Panc1 (cell line): ENCODE measurements at regions not wholly inside any gene's neighbourhood (a gene's known extent, or its start where the extent isn't known, plus 50 kb on each side); places are given as distances from the start of the nearest gene placed in this dataset.

Source experiments
- ATAC-seq: fragments of 200-7000 bp; cut with Tn5 transposase; 2 replicates; pipeline ENCODE4 v1.9.1; 2020; ENCODE audit warnings: mild to moderate bottlenecking, moderate library complexity
- BruUV-seq: library from RNA; stranded (reverse); fragments of 400-500 nt; replicated peaks from 2 replicates; lab custom pipeline; 2021; lab: Mats Ljungman, UMichigan
- CTCF ChIA-PET: fragments of 300-600 bp; sonication (Branson Sonifier 250); formaldehyde crosslinking; loops from one replicate; lab custom pipeline; 2022; ENCODE audit warnings: antibody characterized with exemption; lab: Charles Lee
- POLR2A ChIA-PET: fragments of 300-600 bp; sonication (Branson Sonifier 250); formaldehyde crosslinking; loops from one replicate; lab custom pipeline; 2022; ENCODE audit warnings: antibody characterized with exemption; lab: Charles Lee
- DNase-seq: peaks from one replicate; pipeline ENCODE4 v3.0.0-alpha.2; 2010; ENCODE audit warnings: low read depth, low spot score
- H3K27ac ChIP-seq: 2 replicates; pipeline ENCODE4 v1.5.1; 2011; ENCODE audit warnings: mild to moderate bottlenecking, low read length, inconsistent platforms
- H3K27me3 ChIP-seq: fragments of 200-500 bp; sonication (Bioruptor generic); 2 replicates; pipeline ENCODE4 v1.6.0; 2014; ENCODE audit warnings: low read length, inconsistent platforms; ENCODE audit not compliant: control insufficient read depth, insufficient read depth
- H3K36me3 ChIP-seq: fragments of 200-500 bp; sonication (Bioruptor generic); 2 replicates; pipeline ENCODE4 v1.5.1; 2014; ENCODE audit warnings: inconsistent platforms, mild to moderate bottlenecking, low read length, moderate library complexity; ENCODE audit not compliant: control insufficient read depth, insufficient read depth
- H3K4me1 ChIP-seq: 2 replicates; pipeline ENCODE4 v1.5.1; 2011; ENCODE audit warnings: inconsistent platforms, mild to moderate bottlenecking, low read length, moderate library complexity; ENCODE audit not compliant: control insufficient read depth, insufficient read depth
- H3K4me3 ChIP-seq, 2 experiments: 2 replicates each; pipeline ENCODE4 v1.5.1; 2011 to 2012; ENCODE audit warnings: low read depth in 2 of 2, low read length in 2 of 2, mild to moderate bottlenecking in 2 of 2, inconsistent platforms in 1 of 2, moderate library complexity in 1 of 2
- H3K9me3 ChIP-seq: fragments of 200-500 bp; sonication (Bioruptor generic); 2 replicates; pipeline ENCODE4 v1.5.1; 2014; ENCODE audit warnings: low read depth, mild to moderate bottlenecking, inconsistent platforms, low read length, moderate library complexity; ENCODE audit not compliant: control insufficient read depth, insufficient read depth
- POLR2AphosphoS5 ChIP-seq: IDR thresholded peaks from 2 replicates; pipeline ENCODE4 v1.6.1; 2012; ENCODE audit warnings: mild to moderate bottlenecking, low read depth, low read length, moderate library complexity
- SIN3A ChIP-seq: IDR thresholded peaks from 2 replicates; pipeline ENCODE4 v1.6.1; 2012; ENCODE audit warnings: low read depth, mild to moderate bottlenecking, low read length, moderate library complexity, borderline replicate concordance; ENCODE audit not compliant: insufficient read depth
- TCF7L2 ChIP-seq: IDR thresholded peaks from 2 replicates; pipeline ENCODE4 v1.6.1; 2011; ENCODE audit warnings: mild to moderate bottlenecking, low read depth, low read length, inconsistent platforms
- in situ Hi-C: cut with HindIII; loops from 2 replicates; pipeline ENCODE4 v1.10.0; 2016; ENCODE audit warnings: low sequenced_read_pairs, low pct_unique_long_range_greater_than_20kb
- intact Hi-C: fragments of 100-400 bp; cut with micrococcal nuclease; formaldehyde crosslinking; loops from one replicate; pipeline ENCODE4 v1.10.0; 2022; ENCODE audit not compliant: unreplicated experiment
- TF ChIP-seq, protein P1 (sequence below): fragments of 450-650 bp; IDR thresholded peaks from 2 replicates; pipeline ENCODE4 v1.5.1; 2017; ENCODE audit warnings: mild to moderate bottlenecking
- TF ChIP-seq, protein P2 (sequence below), 2 experiments: IDR thresholded peaks; 2 replicates each; pipeline ENCODE4 v1.6.1; 2011 to 2012; ENCODE audit warnings: low read depth in 2 of 2, control low read depth in 1 of 2, low read length in 1 of 2, mild to moderate bottlenecking in 1 of 2, moderate library complexity in 1 of 2; ENCODE audit not compliant: insufficient read depth in 1 of 2

DNA sequence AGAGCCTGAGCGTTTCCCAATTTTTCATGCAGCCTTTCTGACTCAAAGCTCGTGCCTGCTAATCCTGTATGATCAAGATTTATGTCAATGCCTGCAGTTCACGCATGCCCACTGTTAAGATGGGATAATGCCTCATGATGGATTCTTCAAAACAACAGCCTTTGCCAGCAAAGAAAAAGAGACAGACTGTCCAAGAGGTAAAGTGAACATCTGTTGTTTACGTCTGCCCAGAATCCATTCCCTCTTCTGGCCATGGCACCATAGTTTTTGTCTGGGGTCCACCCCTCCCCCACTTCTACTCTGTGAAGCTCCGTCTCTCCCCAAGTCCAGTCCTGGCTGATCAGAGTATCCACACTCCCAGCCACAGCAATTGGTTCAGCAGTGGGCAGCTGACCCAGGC, 91.9 kb upstream of the EYA2 start:
- H3K27ac ChIP-seq, result no peak overlapping the region
- no peaks in the 10 kb centered on the region for H3K4me1 ChIP-seq
- no TSS peak for BruUV-seq
- ChIA-PET POLR2A (interaction anchor here (0.6 kb wide), 1 partner anchor 322 kb away, joined by 4 read pairs; no protein-coding TSS in a partner anchor), CTCF (no interaction called here)
- no peak overlapping the region for H3K4me3 ChIP-seq
- no peaks in the 10 kb centered on the region for H3K9me3 ChIP-seq
- H3K27me3 ChIP-seq, result peaks cover 2% of the 10 kb centered on the region
- DNase-seq, result no peak
- no peak for TF ChIP-seq SIN3A
- TF ChIP-seq TCF7L2, result no peak
- TF ChIP-seq, protein P1, sequence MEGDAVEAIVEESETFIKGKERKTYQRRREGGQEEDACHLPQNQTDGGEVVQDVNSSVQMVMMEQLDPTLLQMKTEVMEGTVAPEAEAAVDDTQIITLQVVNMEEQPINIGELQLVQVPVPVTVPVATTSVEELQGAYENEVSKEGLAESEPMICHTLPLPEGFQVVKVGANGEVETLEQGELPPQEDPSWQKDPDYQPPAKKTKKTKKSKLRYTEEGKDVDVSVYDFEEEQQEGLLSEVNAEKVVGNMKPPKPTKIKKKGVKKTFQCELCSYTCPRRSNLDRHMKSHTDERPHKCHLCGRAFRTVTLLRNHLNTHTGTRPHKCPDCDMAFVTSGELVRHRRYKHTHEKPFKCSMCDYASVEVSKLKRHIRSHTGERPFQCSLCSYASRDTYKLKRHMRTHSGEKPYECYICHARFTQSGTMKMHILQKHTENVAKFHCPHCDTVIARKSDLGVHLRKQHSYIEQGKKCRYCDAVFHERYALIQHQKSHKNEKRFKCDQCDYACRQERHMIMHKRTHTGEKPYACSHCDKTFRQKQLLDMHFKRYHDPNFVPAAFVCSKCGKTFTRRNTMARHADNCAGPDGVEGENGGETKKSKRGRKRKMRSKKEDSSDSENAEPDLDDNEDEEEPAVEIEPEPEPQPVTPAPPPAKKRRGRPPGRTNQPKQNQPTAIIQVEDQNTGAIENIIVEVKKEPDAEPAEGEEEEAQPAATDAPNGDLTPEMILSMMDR, result no peak
- no peak for TF ChIP-seq POLR2AphosphoS5
- TF ChIP-seq, protein P2, sequence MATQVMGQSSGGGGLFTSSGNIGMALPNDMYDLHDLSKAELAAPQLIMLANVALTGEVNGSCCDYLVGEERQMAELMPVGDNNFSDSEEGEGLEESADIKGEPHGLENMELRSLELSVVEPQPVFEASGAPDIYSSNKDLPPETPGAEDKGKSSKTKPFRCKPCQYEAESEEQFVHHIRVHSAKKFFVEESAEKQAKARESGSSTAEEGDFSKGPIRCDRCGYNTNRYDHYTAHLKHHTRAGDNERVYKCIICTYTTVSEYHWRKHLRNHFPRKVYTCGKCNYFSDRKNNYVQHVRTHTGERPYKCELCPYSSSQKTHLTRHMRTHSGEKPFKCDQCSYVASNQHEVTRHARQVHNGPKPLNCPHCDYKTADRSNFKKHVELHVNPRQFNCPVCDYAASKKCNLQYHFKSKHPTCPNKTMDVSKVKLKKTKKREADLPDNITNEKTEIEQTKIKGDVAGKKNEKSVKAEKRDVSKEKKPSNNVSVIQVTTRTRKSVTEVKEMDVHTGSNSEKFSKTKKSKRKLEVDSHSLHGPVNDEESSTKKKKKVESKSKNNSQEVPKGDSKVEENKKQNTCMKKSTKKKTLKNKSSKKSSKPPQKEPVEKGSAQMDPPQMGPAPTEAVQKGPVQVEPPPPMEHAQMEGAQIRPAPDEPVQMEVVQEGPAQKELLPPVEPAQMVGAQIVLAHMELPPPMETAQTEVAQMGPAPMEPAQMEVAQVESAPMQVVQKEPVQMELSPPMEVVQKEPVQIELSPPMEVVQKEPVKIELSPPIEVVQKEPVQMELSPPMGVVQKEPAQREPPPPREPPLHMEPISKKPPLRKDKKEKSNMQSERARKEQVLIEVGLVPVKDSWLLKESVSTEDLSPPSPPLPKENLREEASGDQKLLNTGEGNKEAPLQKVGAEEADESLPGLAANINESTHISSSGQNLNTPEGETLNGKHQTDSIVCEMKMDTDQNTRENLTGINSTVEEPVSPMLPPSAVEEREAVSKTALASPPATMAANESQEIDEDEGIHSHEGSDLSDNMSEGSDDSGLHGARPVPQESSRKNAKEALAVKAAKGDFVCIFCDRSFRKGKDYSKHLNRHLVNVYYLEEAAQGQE (IDR thresholded peaks at IDR 0.05; ENCODE audit: insufficient read depth in 1 of 2, low read depth in 2 of 2, low read length in 1 of 2), result no peak
- ATAC-seq, result no peak
- no peaks in the 10 kb centered on the region for H3K36me3 ChIP-seq
- in situ Hi-C loops, result no loop called here
- intact Hi-C loops, result no loop called here

DNA sequence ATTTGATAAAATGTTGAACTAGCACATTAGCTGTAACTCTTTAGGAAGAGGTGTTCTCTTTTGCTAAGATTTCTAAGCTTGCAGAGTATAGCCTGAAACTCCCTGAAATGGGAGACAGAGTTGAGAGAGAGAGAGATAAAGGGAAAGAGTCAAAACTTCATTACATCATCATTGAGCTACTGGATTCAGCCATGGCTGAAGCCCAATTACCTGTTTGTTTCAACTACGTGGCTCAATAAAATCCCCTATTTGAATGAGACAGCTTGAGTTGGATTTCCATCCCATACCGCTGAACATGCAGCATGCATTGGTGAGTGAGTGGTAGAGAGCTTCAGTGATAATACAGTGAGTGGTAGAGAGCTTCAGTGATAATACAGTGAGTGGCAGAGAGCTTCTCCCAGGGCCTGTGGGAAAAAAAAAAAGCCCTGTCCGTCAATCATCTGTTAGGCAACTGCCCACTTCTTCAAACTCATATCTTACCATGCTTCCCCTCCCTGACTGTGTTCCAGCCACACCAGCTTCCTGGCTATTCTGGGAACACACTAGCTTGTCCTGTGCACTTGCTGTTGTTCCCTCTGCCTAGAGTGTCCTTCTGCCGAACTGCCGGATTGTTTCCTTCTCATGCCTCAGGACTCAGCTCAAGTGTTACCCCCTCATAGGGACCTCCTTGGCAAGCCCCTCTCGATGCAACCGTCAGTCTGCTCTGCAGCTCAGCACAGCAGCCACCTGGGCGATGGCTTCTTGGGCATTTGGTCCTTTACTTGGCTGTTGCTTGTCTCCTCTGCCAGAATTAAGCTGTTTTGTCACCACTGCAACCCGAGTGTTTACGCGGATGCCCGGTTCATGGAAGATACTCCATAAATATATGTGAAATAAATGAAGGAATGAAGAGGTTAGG, 91.3 kb upstream of the EYA2 start:
- Histone ChIP-seq H3K4me3 (no peak overlapping the region), H3K27me3 (peaks cover 2% of the 10 kb centered on the region)
- POLR2A ChIA-PET, result interaction anchor here (0.6 kb wide), 2 partner anchors 115 to 321 kb away, joined by 4 read pairs; no protein-coding TSS in a partner anchor

More for the DNA sequence above, 91.3 kb upstream of the EYA2 start:
- CTCF ChIA-PET, result no interaction called here
- no TSS peak for BruUV-seq
- H3K36me3 ChIP-seq, result no peaks in the 10 kb centered on the region
- no peaks in the 10 kb centered on the region for H3K4me1 ChIP-seq
- in situ Hi-C loops, result no loop called here
- no peak overlapping the region for H3K27ac ChIP-seq
- ATAC-seq, result no peak
- intact Hi-C loops, result no loop called here
- no peak for TF ChIP-seq SIN3A
- TF ChIP-seq, protein P2 (IDR thresholded peaks at IDR 0.05; ENCODE audit: insufficient read depth in 1 of 2, low read depth in 2 of 2, low read length in 1 of 2), result no peak
- no peak for TF ChIP-seq TCF7L2
- DNase-seq, result no peak
- no peaks in the 10 kb centered on the region for H3K9me3 ChIP-seq
